ENCODE measurements at regions not wholly inside any gene's neighbourhood (a gene's known extent, or its start where the extent isn't known, plus 50 kb on each side); places are given as distances from the start of the nearest gene placed in this dataset.

GRCh38 chr2:216754812-216755211, 59.5 kb upstream of the IGFBP5 start (continued):
- no peak for TF ChIP-seq ATF7 (IDR thresholded peaks at IDR 0.05)
- TF ChIP-seq ATF7 (CRISPR knock-in tag; IDR thresholded peaks at IDR 0.05) = no peak
- no peak for TF ChIP-seq RBAK (CRISPR knock-in tag; IDR thresholded peaks at IDR 0.05)
- no peak for TF ChIP-seq ZFY (CRISPR knock-in tag; IDR thresholded peaks at IDR 0.05)
- TF ChIP-seq ZNF841 (CRISPR knock-in tag; IDR thresholded peaks at IDR 0.05; ENCODE audit: borderline replicate concordance) = no peak

GRCh38 chr2:216754336-216754735, 59.0 kb upstream of the IGFBP5 start:
- no peak for DNase-seq (ENCODE audit: low spot score)
- BruUV-seq (replicated peaks) = no TSS peak
- no peaks in the 10 kb centered on the region for H3K4me1 ChIP-seq (ENCODE audit: insufficient read depth, low read length)
- no peak overlapping the region for H3K27ac ChIP-seq (ENCODE audit: extremely low read length, insufficient read depth, low read length)
- H3K4me2 ChIP-seq (ENCODE audit: low read depth, low read length) = no peak overlapping the region
- H3K27me3 ChIP-seq (ENCODE audit: control insufficient read depth in 1 of 2, insufficient read depth in 2 of 2, low read length in 2 of 2) = peaks cover 0 to 22% of the 10 kb centered on the region in 2 experiments; a peak in 2 of 5 replicates
- in situ Hi-C loops (cut with HindIII; ENCODE audit: extremely low pct_ligation_motif_present, low pct_unique_long_range_greater_than_20kb) = no loop called here
- H2AFZ ChIP-seq (ENCODE audit: low read length) = no peak overlapping the region
- no peaks in the 10 kb centered on the region for H3K9me3 ChIP-seq (ENCODE audit: low read length)
- no peak for FAIRE-seq
- H3K36me3 ChIP-seq (replicated peaks in 1 of 2; ENCODE audit: control insufficient read depth in 1 of 2, insufficient read depth in 2 of 2, low read length in 2 of 2) = no peaks in the 10 kb centered on the region
- no peaks in the 10 kb centered on the region for H4K20me1 ChIP-seq (ENCODE audit: insufficient read depth, low read length)
- intact Hi-C loops (cut with micrococcal nuclease; ENCODE audit: unreplicated experiment) = no loop called here
- POLR2A ChIA-PET = no interaction called here
- H3K9ac ChIP-seq (ENCODE audit: insufficient read depth, low read depth, low read length) = no peak overlapping the region
- no peaks in the 10 kb centered on the region for H3K79me2 ChIP-seq (ENCODE audit: insufficient read depth, low read length)
- CTCF ChIA-PET (ENCODE audit: low intra/inter-chr PET ratio, low total read pairs) = no interaction called here
- 0% methylated on average over 3 of the region's 3 CpGs for WGBS (ENCODE audit: low lambda C conversion rate)
- H3K4me3 ChIP-seq (replicated peaks in 1 of 3; ENCODE audit: insufficient read depth in 1 of 3, low read depth in 2 of 3, low read length in 3 of 3) = no peak overlapping the region
- ATAC-seq = no peak
- TF ChIP-seq ZC3H4 (CRISPR knock-in tag; IDR thresholded peaks at IDR 0.05; ENCODE audit: borderline replicate concordance) (no peak), CHCHD3 (CRISPR knock-in tag; IDR thresholded peaks at IDR 0.05) (no peak), ZNF256 (CRISPR knock-in tag; conservative IDR thresholded peaks at IDR 0.05) (no peak), ZNF260 (CRISPR knock-in tag; IDR thresholded peaks at IDR 0.05; ENCODE audit: borderline replicate concordance, low read depth) (no peak), SNAI1 (CRISPR knock-in tag; IDR thresholded peaks at IDR 0.05; ENCODE audit: borderline replicate concordance) (no peak), AKAP8 (CRISPR knock-in tag; IDR thresholded peaks at IDR 0.05) (no peak), ZNF136 (CRISPR knock-in tag; IDR thresholded peaks at IDR 0.05; ENCODE audit: low read depth) (no peak), NCOR1 (IDR thresholded peaks at IDR 0.05; ENCODE audit: borderline replicate concordance, low read length) (no peak), DBP (CRISPR knock-in tag; IDR thresholded peaks at IDR 0.05; ENCODE audit: not compliant biosample characterization) (no peak), ZNF460 (CRISPR knock-in tag; IDR thresholded peaks at IDR 0.05; ENCODE audit: borderline replicate concordance) (no peak), SMARCE1 (IDR thresholded peaks at IDR 0.05; ENCODE audit: borderline replicate concordance) (no peak), ZSCAN30 (CRISPR knock-in tag; IDR thresholded peaks at IDR 0.05) (no peak), ATF3 (CRISPR knock-in tag; IDR thresholded peaks at IDR 0.05) (no peak)

Measured in HepG2 (cell line).